NCI-H1092 treated with DMSO at 0.1 percent for 48 hours (cell line): ENCODE measurements at regions not wholly inside any gene's neighbourhood (a gene's known extent, or its start where the extent isn't known, plus 50 kb on each side); places are given as distances from the start of the nearest gene placed in this dataset.
A peak's percentile ranks its signal among the peaks of the same experiment; 100 is the strongest.

Experiments
- DNase-seq: peaks from one replicate; lab custom pipeline; 2025; lab: John Stamatoyannopoulos, UW

- DNase-seq, result no peak
Measured at GRCh38 chr1:167145965-167146364, 52.1 kb downstream of the STYXL2 start.

DNA sequence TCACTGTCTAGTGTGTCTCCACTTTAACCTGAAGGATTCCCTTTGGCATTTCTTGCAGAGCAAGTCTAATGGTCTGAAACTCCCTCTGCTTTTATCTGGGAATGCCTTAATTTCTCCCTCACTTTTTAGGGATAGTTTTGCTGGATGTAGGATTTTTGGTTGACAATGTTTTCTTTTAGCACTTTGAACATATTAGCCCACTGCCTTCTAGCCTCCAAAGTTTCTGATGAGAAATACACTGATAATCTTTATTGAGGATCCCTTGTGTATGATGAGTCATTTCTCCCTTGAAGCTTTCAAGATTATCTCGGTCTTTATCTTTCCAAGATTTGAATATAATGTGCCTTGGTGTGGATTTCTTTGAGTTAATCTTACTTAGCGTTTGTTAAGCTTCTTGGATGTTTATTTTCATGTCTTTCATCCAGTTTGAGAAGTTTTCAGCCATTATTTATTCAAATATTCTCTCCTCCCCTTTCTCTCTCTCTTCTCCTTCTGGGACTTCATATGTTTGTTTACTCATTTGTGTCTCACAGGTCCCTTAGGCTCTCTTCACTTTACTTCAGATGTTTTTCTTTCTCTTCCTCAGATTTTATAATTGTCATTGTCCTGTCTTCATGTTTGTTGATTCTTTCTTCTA lies 53.1 kb downstream of the STYXL2 start:
- DNase-seq, result no peak

DNA sequence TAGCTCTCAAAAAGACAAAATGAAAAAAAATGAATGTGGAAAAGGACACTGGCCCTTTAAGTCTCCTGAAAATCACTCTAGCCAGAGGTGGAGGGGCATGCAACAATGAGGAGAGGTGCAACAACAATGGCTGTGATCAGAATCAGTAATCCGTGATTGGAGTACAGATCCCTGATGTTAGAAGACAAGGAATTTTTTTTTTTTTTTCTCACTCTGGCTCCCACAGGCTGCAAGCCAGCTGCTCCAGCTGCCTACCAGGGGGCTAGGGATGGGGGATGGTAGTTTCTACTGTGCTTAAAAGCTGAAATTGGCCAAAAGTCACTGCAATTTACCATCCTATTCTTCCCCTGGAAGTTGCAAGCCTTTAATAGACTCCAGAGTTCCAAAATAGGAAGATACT lies 54.5 kb downstream of the STYXL2 start:
- DNase-seq, result no peak

GRCh38 chr1:167149793-167150491 lies 56.1 kb downstream of the STYXL2 start:
- DNase-seq, result no peak

DNA sequence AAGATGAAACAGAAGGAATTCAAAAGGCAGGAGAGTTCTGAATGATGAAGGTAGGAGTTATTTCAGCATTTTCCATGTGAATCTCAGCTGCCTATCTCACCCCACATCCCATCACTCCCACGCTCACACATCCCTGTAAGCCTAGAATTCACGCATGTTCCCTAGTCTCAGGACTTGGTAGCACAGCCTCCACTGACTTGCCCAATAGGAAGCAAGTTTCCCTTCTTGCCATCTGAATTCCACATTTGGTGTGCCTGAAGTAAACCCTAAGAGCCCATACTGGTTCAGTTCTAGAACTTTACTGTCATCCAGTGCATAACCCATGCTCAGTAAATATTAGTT lies 56.6 kb downstream of the STYXL2 start:
- no peak for DNase-seq

GRCh38 chr1:167152192-167152876 lies 58.5 kb downstream of the STYXL2 start:
- DNase-seq, result no peak

GRCh38 chr1:167156466-167156865 lies 62.6 kb downstream of the STYXL2 start:
- no peak for DNase-seq

DNA sequence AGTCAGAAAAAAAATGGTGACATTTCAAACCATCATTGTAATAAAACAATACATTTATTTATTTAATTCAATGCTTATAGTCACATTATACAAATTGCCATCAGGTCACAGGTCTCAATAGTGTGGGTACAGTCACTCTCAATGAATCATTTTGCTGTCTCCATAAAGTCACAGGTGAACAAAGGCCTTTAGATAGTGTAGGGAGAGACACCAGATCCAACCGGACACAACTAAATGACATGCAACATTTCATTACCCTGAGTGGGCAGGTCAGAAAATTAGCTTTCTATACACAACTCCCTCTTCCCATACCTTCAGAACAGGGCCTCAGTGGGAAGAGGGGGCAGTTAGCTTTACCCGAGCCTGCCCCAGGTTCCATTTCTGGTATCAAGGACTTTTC lies 63.2 kb downstream of the STYXL2 start:
- DNase-seq, result no peak

- DNase-seq, result no peak
Measured at GRCh38 chr1:167158111-167158812, 62.4 kb upstream of the POU2F1 start.

DNA sequence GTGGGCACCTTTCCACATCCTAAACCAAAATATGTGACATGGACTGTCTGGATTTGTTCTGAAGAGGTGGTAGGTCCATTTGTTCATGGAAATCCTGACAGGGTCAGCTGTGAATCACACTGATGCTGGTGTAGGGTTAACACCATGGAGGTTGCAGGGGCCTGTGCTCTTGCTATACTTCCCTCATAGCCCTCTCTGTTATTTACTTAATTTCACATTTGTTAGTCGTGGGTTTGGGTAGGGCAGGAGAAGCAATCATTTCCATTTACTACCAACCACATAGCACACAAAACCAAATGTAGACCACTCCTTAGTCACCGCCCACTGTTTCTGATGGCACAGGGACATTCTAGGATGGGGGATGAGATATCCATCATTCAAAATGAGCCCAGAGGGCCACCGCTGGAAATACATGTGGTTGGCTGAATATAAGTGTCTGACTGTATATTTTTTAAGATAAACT lies 61.8 kb upstream of the POU2F1 start:
- no peak for DNase-seq

GRCh38 chr1:167159782-167160181 lies 60.9 kb upstream of the POU2F1 start:
- no peak for DNase-seq

GRCh38 chr1:167161242-167161641 lies 59.4 kb upstream of the POU2F1 start:
- DNase-seq, result no peak

DNA sequence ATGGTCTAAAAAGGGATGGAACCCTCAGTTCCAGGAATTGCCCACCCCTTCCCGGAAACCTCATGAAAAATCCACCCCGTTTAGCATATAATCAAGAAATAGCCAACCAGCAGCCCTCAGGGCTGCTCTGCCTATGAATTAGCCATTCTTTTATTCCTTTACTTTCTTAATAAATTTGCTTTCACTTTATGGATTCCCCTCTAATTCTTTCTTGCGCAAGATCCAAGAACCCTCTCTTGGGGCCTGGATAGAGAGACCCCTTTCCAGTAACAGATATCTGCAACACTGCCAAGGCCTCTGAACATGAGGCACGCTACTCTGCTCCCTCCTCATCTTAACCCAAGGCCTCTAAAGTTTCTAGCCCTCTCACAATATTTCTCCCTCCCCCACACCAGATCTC lies 58.9 kb upstream of the POU2F1 start:
- DNase-seq, result no peak

DNA sequence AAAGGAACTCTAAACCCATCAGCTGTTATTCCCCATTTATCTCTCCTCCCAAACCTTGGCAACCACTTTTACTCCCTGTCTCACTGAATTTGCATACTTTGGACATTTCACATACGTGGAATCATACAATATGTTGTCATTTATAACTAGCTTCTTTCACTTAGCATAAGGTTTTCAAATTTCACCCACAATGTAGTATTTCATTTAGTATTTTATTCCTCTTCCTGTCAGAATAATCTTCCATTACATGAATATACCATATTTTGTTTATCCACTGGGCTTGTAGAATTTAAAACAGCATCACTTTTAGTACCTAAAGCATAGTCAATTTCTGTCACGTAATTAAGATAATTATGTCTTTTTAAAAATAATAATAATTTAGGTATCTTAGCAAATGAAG lies 55.5 kb upstream of the POU2F1 start:
- no peak for DNase-seq

DNA sequence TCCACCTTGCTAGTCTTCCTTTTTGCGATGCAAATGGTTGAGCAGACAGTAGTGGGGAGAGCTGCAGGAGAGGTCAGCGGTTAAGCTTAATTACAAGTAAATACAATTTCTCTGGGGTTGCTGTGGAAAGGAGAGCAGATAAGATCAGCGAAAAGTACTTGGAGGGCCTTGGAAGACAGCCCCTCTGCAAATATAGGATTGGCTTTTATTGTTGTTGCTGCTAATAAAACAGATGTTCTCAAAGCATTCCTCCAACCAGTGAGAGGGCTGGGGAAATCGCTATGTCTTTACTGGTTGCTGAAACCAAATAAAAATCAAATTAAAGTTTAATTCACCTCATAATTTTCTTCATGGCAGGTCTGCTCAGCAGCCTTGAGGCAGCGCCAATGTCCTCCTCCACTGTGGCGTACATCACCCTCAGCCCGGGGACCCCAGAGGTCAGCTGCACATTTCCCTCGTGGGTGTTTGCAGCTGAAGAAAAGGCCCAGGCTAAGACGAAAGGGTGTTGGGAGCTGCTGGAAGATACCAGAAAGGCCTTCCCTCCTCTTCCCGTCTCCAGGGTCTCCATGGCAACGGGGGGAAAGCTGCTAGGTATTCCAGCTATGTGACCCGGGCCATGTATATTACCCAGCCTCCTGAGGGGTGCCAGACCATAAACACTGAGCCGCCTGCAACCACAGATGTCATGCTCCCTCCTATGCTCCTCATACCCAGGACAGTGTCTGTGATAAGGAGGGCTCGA lies 54.6 kb upstream of the POU2F1 start:
- DNase-seq, result peak; percentile 6

DNA sequence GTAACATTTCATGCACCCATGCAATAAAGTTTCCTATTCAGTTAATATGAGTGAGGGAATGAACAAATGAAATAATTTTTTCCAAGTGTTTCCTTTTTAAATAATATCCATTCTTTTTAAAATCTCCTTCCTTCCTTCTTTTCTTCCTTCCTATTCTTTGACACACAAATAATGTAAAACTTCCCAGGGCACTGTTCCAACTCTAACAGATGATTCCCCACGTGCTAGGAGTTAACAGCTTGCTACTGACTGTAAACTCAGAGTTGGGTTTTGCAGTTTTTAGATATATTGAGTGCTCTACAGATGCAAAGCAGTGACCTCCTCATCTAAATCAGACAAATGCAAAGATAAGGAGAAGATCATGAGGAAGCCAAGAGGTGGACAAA lies 54.0 kb upstream of the POU2F1 start:
- DNase-seq, result no peak

DNA sequence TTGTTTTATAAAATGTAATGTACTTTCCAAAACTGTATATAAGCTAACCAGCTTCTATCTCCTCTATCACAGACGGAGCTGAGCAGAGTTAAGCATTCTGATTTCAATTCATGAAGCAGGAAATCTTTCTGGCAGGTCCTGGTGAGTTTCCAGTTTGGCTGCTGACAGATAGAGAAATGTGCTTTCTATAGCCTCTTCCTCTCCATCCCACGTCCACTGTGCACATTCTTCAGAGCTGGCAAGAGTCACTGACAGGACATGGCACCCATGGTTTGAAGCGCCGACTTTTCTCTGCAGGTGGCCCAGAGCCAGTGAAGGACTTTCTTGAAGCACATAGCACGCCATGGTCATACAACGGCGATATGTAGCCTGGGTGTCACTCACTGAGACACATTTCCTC lies 52.3 kb upstream of the POU2F1 start:
- no peak for DNase-seq

GRCh38 chr1:167169642-167170041 lies 51.0 kb upstream of the POU2F1 start:
- no peak for DNase-seq
